Sigmoid colon (tissue), 6 donors: ENCODE measurements at regions not wholly inside any gene's neighbourhood (a gene's known extent, or its start where the extent isn't known, plus 50 kb on each side); places are given as distances from the start of the nearest gene placed in this dataset.

Experiments used
- DNase-seq: peaks from one replicate; pipeline ENCODE4 v3.0.0-alpha.2; 2019
- H3K27ac ChIP-seq, 4 donors: fragments of 200-600 bp; sonication (generic); one replicate each; pipeline ENCODE4 v1.5.1; 2016 to 2019; ENCODE audit warnings: mild to moderate bottlenecking in 1 of 4
- H3K27me3 ChIP-seq, 3 donors: fragments of 200-600 bp; sonication (generic); one replicate each; pipeline ENCODE4 v1.5.1; 2019; ENCODE audit warnings: mild to moderate bottlenecking in 1 of 3
- H3K36me3 ChIP-seq, 4 donors: fragments of 200-600 bp; sonication (generic); one replicate each; pipeline ENCODE4 v1.5.1; 2016 to 2019
- H3K4me1 ChIP-seq, 4 donors: fragments of 200-600 bp; sonication (generic); one replicate each; pipeline ENCODE4 v1.5.1; 2017 to 2019
- H3K4me3 ChIP-seq, 4 donors: fragments of 200-600 bp; sonication (generic); one replicate each; pipeline ENCODE4 v1.5.1; 2017 to 2019; ENCODE audit warnings: mild to moderate bottlenecking in 2 of 4, moderate library complexity in 1 of 4
- H3K9me3 ChIP-seq, 4 donors: fragments of 200-600 bp in 3 of 4; sonication (generic) in 3 of 4; one replicate each; pipeline versions ENCODE4 v1.5.1 to v1.6.1; 2013 to 2019
- EP300 ChIP-seq, 4 donors: sonication (generic); formaldehyde crosslinking; IDR thresholded peaks; one replicate each; pipeline ENCODE4 v1.6.1; 2017; ENCODE audit warnings: antibody characterized with exemption in 4 of 4
- POLR2A ChIP-seq, 2 donors: fragments of 450-650 bp; IDR thresholded peaks; one replicate each; pipeline ENCODE4 v1.6.1; 2016; ENCODE audit warnings: antibody characterized with exemption in 2 of 2, mild to moderate bottlenecking in 2 of 2, moderate library complexity in 2 of 2
- POLR2AphosphoS5 ChIP-seq, 4 donors: sonication (generic); formaldehyde crosslinking; IDR thresholded peaks; one replicate each; pipeline ENCODE4 v1.6.1; 2017; ENCODE audit warnings: antibody characterized with exemption in 4 of 4
- WGBS, 2 donors: extraction: QIAGEN DNeasy Blood & Tissue Kit; methylation state at CpG; one replicate each; pipeline ENCODE4 v1.1.7; 2013; 5-methylcytosine and 5-hydroxymethylcytosine counted together
- intact Hi-C: fragments of 100-400 bp; cut with DNase I; formaldehyde crosslinking; loops from one replicate; pipeline ENCODE4 v1.15.1; 2023
- TF ChIP-seq, protein P1 (sequence below), 4 experiments: fragments of 450-650 bp in 3 of 4; fragments of 200-600 bp in 1 of 4; IDR thresholded peaks; one replicate each; pipeline ENCODE4 v1.5.1; 2016 to 2019; ENCODE audit warnings: antibody characterized with exemption in 4 of 4, mild to moderate bottlenecking in 3 of 4, moderate library complexity in 2 of 4
- donor health status: healthy with polysubstance abuse.
- donor health status: healthy.

DNA sequence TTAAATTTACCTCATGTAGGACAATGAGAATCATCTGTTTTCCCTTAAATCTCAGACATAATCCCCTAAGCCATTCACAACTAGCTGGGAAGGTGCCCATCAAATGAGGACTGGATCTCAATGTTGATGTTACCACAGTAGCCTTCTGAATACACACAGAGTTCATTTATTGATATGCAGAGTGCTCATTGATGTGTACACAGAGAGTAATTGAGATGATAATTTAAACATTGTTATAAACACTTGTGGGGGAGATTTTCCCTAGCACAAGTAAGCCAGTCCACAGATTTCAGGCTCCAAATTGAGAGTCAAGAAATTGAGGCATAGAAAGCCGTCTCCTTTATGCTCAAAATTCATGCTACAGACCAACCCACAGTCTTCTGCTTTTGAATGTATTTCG is 273.4 kb upstream of the TRPC5 start:
- no peak overlapping the region for H3K27ac ChIP-seq
- H3K4me1 ChIP-seq: no peaks in the 10 kb centered on the region
- 72 to 73% methylated on average over 2 of the region's 2 CpGs for WGBS, 2 donors
- no peaks in the 10 kb centered on the region for H3K36me3 ChIP-seq
- no peak overlapping the region for H3K4me3 ChIP-seq
- no peak for DNase-seq
- intact Hi-C loops: no loop called here
- TF ChIP-seq POLR2AphosphoS5 (IDR thresholded peaks at IDR 0.05) (no peak), POLR2A (IDR thresholded peaks at IDR 0.05) (no peak), EP300 (IDR thresholded peaks at IDR 0.05) (no peak)
- TF ChIP-seq, protein P1, sequence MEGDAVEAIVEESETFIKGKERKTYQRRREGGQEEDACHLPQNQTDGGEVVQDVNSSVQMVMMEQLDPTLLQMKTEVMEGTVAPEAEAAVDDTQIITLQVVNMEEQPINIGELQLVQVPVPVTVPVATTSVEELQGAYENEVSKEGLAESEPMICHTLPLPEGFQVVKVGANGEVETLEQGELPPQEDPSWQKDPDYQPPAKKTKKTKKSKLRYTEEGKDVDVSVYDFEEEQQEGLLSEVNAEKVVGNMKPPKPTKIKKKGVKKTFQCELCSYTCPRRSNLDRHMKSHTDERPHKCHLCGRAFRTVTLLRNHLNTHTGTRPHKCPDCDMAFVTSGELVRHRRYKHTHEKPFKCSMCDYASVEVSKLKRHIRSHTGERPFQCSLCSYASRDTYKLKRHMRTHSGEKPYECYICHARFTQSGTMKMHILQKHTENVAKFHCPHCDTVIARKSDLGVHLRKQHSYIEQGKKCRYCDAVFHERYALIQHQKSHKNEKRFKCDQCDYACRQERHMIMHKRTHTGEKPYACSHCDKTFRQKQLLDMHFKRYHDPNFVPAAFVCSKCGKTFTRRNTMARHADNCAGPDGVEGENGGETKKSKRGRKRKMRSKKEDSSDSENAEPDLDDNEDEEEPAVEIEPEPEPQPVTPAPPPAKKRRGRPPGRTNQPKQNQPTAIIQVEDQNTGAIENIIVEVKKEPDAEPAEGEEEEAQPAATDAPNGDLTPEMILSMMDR (IDR thresholded peaks at IDR 0.05): no peak
- no peaks in the 10 kb centered on the region for H3K9me3 ChIP-seq
- H3K27me3 ChIP-seq: no peaks in the 10 kb centered on the region

DNA sequence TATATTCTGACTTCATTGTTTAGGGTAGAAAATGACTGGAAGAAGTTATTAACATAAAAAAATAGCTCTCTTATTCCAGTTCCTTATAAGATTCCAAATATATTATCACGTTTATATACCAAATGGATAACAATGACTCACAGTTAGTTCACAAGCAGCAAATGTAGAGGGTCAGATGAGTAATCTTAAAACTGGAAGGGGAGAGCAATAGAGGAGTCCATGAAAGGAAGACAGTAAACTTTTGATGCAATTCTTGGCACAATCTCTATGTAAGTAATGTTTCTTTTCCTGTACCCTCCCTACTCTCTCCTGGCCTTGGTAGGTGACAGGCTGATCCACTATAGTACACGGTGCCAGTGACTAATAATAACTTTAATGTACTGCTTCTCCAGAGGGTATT is 259.0 kb upstream of the TRPC5 start:
- Histone ChIP-seq H3K27me3 (no peaks in the 10 kb centered on the region), H3K4me1 (no peaks in the 10 kb centered on the region), H3K36me3 (no peaks in the 10 kb centered on the region), H3K27ac (no peak overlapping the region), H3K4me3 (no peak overlapping the region), H3K9me3 (no peaks in the 10 kb centered on the region)
- DNase-seq: no peak
- TF ChIP-seq, protein P1 (IDR thresholded peaks at IDR 0.05): no peak
- no peak for TF ChIP-seq POLR2AphosphoS5 (IDR thresholded peaks at IDR 0.05)
- TF ChIP-seq POLR2A (IDR thresholded peaks at IDR 0.05): no peak
- TF ChIP-seq EP300 (IDR thresholded peaks at IDR 0.05): no peak
- 42 to 68% methylated on average over 2 of the region's 2 CpGs for WGBS, 2 donors
- intact Hi-C loops: no loop called here

DNA sequence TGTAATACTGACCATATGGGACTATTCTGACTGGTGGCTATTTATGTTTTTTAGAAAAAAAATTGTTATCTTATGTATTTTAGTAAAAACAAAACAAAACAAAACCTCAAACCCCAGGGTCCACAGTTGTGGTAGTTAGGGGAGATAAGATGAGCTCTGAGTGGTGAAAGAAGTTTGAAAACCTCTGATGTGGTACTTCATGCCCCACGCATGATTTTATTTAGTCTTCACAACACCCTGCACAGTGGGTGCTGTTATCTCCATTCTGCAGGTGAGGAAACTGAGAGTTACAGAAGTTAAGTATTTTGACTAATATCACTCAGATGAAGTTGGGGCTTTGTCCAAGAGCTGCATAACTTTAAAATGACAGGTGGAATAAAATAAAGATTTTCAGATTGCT is 230.6 kb upstream of the TRPC5 start:
- no peak for TF ChIP-seq EP300 (IDR thresholded peaks at IDR 0.05)
- TF ChIP-seq, protein P1 (IDR thresholded peaks at IDR 0.05): no peak
- TF ChIP-seq POLR2AphosphoS5 (IDR thresholded peaks at IDR 0.05): no peak
- TF ChIP-seq POLR2A (IDR thresholded peaks at IDR 0.05): no peak
- intact Hi-C loops: no loop called here
- Histone ChIP-seq H3K27ac (no peak overlapping the region), H3K4me1 (no peaks in the 10 kb centered on the region), H3K27me3 (no peaks in the 10 kb centered on the region), H3K36me3 (no peaks in the 10 kb centered on the region), H3K4me3 (no peak overlapping the region), H3K9me3 (no peaks in the 10 kb centered on the region)
- DNase-seq: no peak
- WGBS, 2 donors: 86 to 87% methylated on average over 1 of the region's 1 CpG

DNA sequence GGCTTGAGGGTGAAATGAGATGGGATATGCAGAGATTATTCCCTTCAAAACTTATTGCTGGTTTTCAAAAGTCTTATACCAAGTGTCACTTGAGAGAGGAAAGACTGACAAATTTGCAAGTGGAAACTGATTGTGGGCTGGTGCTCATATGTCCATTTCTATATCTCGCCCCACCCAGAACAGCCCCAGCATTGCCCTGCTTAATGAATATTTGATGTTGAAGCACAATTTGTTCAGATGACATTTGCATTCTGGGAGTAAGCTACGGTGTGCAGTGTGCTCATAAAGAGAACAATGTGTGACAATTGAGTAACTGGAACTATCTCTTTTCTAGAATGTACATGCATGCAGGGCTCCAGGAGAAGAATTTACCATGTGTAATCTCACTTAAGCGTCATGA is 223.5 kb upstream of the TRPC5 start:
- WGBS, 2 donors: 55 to 75% methylated on average over 3 of the region's 3 CpGs
- Histone ChIP-seq H3K4me1 (no peaks in the 10 kb centered on the region), H3K27ac (no peak overlapping the region), H3K9me3 (no peaks in the 10 kb centered on the region), H3K36me3 (no peaks in the 10 kb centered on the region), H3K4me3 (no peak overlapping the region), H3K27me3 (peaks cover 0 to 3% (median 0%) of the 10 kb centered on the region in 3 donors)
- intact Hi-C loops: no loop called here
- TF ChIP-seq, protein P1 (IDR thresholded peaks at IDR 0.05): no peak
- TF ChIP-seq EP300 (IDR thresholded peaks at IDR 0.05): no peak
- TF ChIP-seq POLR2AphosphoS5 (IDR thresholded peaks at IDR 0.05): no peak
- no peak for TF ChIP-seq POLR2A (IDR thresholded peaks at IDR 0.05)
- DNase-seq: no peak

DNA sequence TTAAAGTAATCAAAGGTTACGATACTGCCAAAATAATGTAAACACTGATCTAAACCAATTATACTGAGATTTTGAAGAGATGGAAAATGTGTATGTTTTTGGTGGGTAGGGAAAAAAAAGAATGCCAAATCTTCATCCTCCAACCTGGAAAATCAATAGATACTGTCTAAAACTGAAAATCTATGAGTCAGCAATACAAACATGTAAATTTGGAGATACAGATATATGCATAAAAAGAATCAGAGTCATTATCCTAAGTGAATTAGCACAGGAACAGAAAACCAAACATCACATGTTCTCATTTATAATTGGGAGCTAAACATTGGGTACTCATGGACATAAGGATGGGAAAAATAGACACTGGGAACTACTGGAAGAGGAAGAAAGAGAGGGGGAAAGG is 197.4 kb upstream of the TRPC5 start:
- H3K27ac ChIP-seq: no peak overlapping the region
- H3K4me1 ChIP-seq: no peaks in the 10 kb centered on the region
- H3K9me3 ChIP-seq: no peaks in the 10 kb centered on the region
- TF ChIP-seq EP300 (IDR thresholded peaks at IDR 0.05): no peak
- no peak for TF ChIP-seq POLR2A (IDR thresholded peaks at IDR 0.05)
- TF ChIP-seq, protein P1 (IDR thresholded peaks at IDR 0.05): no peak
- no peaks in the 10 kb centered on the region for H3K36me3 ChIP-seq
- no peaks in the 10 kb centered on the region for H3K27me3 ChIP-seq
- intact Hi-C loops: no loop called here
- DNase-seq: no peak
- no peak overlapping the region for H3K4me3 ChIP-seq
- 65 to 79% methylated on average over 1 of the region's 1 CpG for WGBS, 2 donors
